Smooth muscle cell (in vitro differentiated cells): ENCODE measurements at regions not wholly inside any gene's neighbourhood (a gene's known extent, or its start where the extent isn't known, plus 50 kb on each side); places are given as distances from the start of the nearest gene placed in this dataset.

Source experiments
- DNase-seq: peaks from one replicate; lab custom pipeline; 2025; ENCODE audit not compliant: unreplicated experiment; lab: John Stamatoyannopoulos, UW
- H2AFZ ChIP-seq: fragments of 200-600 bp; sonication (generic); 2 replicates; pipeline ENCODE4 v1.6.0; 2016; ENCODE audit warnings: antibody characterized with exemption, low read depth, mild to moderate bottlenecking
- H3F3A ChIP-seq: fragments of 200-600 bp; sonication (generic); 2 replicates; pipeline ENCODE4 v1.6.0; 2017; ENCODE audit warnings: antibody characterized with exemption, low read depth
- H3K27ac ChIP-seq: fragments of 200-600 bp; sonication (generic); 2 replicates; pipeline ENCODE4 v1.5.1; 2016; ENCODE audit warnings: low read depth, mild to moderate bottlenecking
- H3K27me3 ChIP-seq: fragments of 200-600 bp; sonication (generic); 2 replicates; pipeline ENCODE4 v1.6.1; 2016; ENCODE audit warnings: low read depth, mild to moderate bottlenecking
- H3K36me3 ChIP-seq: fragments of 200-600 bp; sonication (generic); 2 replicates; pipeline ENCODE4 v1.5.1; 2016; ENCODE audit warnings: low read depth
- H3K4me1 ChIP-seq: fragments of 200-600 bp; sonication (generic); 2 replicates; pipeline ENCODE4 v1.5.1; 2016; ENCODE audit warnings: low read depth
- H3K4me2 ChIP-seq: fragments of 200-600 bp; sonication (generic); 2 replicates; pipeline ENCODE4 v1.6.0; 2016; ENCODE audit warnings: mild to moderate bottlenecking
- H3K4me3 ChIP-seq: fragments of 200-600 bp; sonication (generic); 2 replicates; pipeline ENCODE4 v1.5.1; 2016; ENCODE audit warnings: mild to moderate bottlenecking
- H3K79me2 ChIP-seq: fragments of 200-600 bp; sonication (generic); 2 replicates; pipeline ENCODE4 v1.6.0; 2016; ENCODE audit warnings: low read depth, mild to moderate bottlenecking
- H3K9ac ChIP-seq: fragments of 200-600 bp; sonication (generic); 2 replicates; pipeline ENCODE4 v1.6.0; 2016; ENCODE audit warnings: low read depth
- H3K9me3 ChIP-seq: fragments of 200-600 bp; sonication (generic); replicated peaks from 2 replicates; pipeline ENCODE4 v1.5.1; 2016; ENCODE audit warnings: low read depth
- H4K20me1 ChIP-seq: fragments of 200-600 bp; sonication (generic); 2 replicates; pipeline ENCODE4 v1.6.0; 2016; ENCODE audit warnings: low read depth
- CTCF ChIP-seq: fragments of 200-600 bp; sonication (generic); IDR thresholded peaks from 2 replicates; pipeline ENCODE4 v1.5.1; 2017; ENCODE audit warnings: borderline replicate concordance, mild to moderate bottlenecking, antibody characterized with exemption; ENCODE audit not compliant: insufficient read depth, poor library complexity, severe bottlenecking
- WGBS: methylation state at CpG from one replicate; pipeline ENCODE4 v1.1.7; 2016; ENCODE audit warnings: low lambda C conversion rate; 5-methylcytosine and 5-hydroxymethylcytosine counted together

GRCh38 chr2:19695706-19696105 lies 206.1 kb downstream of the TTC32 start:
- H3K9ac ChIP-seq, result no peak overlapping the region
- H3K9me3 ChIP-seq, result no peaks in the 10 kb centered on the region
- no peaks in the 10 kb centered on the region for H3K36me3 ChIP-seq
- no peaks in the 10 kb centered on the region for H3F3A ChIP-seq
- no peak for TF ChIP-seq CTCF
- no peaks in the 10 kb centered on the region for H3K79me2 ChIP-seq
- 68% methylated on average over 4 of the region's 4 CpGs for WGBS
- no peak overlapping the region for H3K4me3 ChIP-seq
- DNase-seq, result no peak
- H3K4me1 ChIP-seq, result no peaks in the 10 kb centered on the region
- no peak overlapping the region for H2AFZ ChIP-seq
- H3K4me2 ChIP-seq, result no peak overlapping the region
- H3K27me3 ChIP-seq, result peaks cover 5% of the 10 kb centered on the region
- H3K27ac ChIP-seq, result no peak overlapping the region
- no peaks in the 10 kb centered on the region for H4K20me1 ChIP-seq

GRCh38 chr2:19691892-19692291 lies 209.9 kb downstream of the TTC32 start:
- 100% methylated on average over 1 of the region's 1 CpG for WGBS
- H3K9ac ChIP-seq, result no peak overlapping the region
- H3K79me2 ChIP-seq, result no peaks in the 10 kb centered on the region
- DNase-seq, result no peak
- H3K27ac ChIP-seq, result no peak overlapping the region
- TF ChIP-seq CTCF, result no peak
- H3K36me3 ChIP-seq, result no peaks in the 10 kb centered on the region
- no peak overlapping the region for H3K4me3 ChIP-seq
- H2AFZ ChIP-seq, result no peak overlapping the region
- no peaks in the 10 kb centered on the region for H4K20me1 ChIP-seq
- no peaks in the 10 kb centered on the region for H3K9me3 ChIP-seq
- no peak overlapping the region for H3K4me2 ChIP-seq
- H3K4me1 ChIP-seq, result no peaks in the 10 kb centered on the region
- no peaks in the 10 kb centered on the region for H3F3A ChIP-seq
- H3K27me3 ChIP-seq, result peaks cover 12% of the 10 kb centered on the region

GRCh38 chr2:19690429-19690828 lies 211.4 kb downstream of the TTC32 start:
- no peaks in the 10 kb centered on the region for H3K9me3 ChIP-seq
- no peak overlapping the region for H3K4me3 ChIP-seq
- no peaks in the 10 kb centered on the region for H3K4me1 ChIP-seq
- no peak overlapping the region for H3K27ac ChIP-seq
- TF ChIP-seq CTCF, result no peak
- H3K9ac ChIP-seq, result no peak overlapping the region
- WGBS, result 54% methylated on average over 3 of the region's 3 CpGs
- peaks cover 12% of the 10 kb centered on the region for H3K27me3 ChIP-seq
- no peak overlapping the region for H3K4me2 ChIP-seq
- DNase-seq, result no peak
- no peaks in the 10 kb centered on the region for H3K79me2 ChIP-seq
- no peak overlapping the region for H2AFZ ChIP-seq
- H4K20me1 ChIP-seq, result no peaks in the 10 kb centered on the region
- H3K36me3 ChIP-seq, result no peaks in the 10 kb centered on the region
- H3F3A ChIP-seq, result no peaks in the 10 kb centered on the region

- Histone ChIP-seq H3K36me3 (no peaks in the 10 kb centered on the region), H3K27me3 (peaks cover 12% of the 10 kb centered on the region), H3K4me1 (no peaks in the 10 kb centered on the region), H3K4me3 (no peak overlapping the region), H2AFZ (no peak overlapping the region), H3K79me2 (no peaks in the 10 kb centered on the region), H3K27ac (no peak overlapping the region), H3K4me2 (no peak overlapping the region), H4K20me1 (no peaks in the 10 kb centered on the region), H3K9ac (no peak overlapping the region), H3K9me3 (no peaks in the 10 kb centered on the region), H3F3A (no peaks in the 10 kb centered on the region)
- TF ChIP-seq CTCF, result no peak
- no peak for DNase-seq
- 96% methylated on average over 6 of the region's 6 CpGs for WGBS
Observed at GRCh38 chr2:19689646-19690168, 212.1 kb downstream of the TTC32 start.
